IgD-negative memory B cell (primary cell): ENCODE measurements at regions not wholly inside any gene's neighbourhood (a gene's known extent, or its start where the extent isn't known, plus 50 kb on each side); places are given as distances from the start of the nearest gene placed in this dataset.
A peak's percentile ranks its signal among the peaks of the same experiment; 100 is the strongest.
"Not testable (repeated sequence)": the region's sequence is repeated elsewhere in the genome, so short reads cannot be mapped to it uniquely, and the experiment has no call there.

Source experiments
- H3K27ac Mint-ChIP-seq, 3 donors: one replicate each; pipeline ENCODE4 v1.8.0; 2020 to 2022; ENCODE audit warnings: mild to moderate bottlenecking in 3 of 3, mixed read lengths in 3 of 3, moderate library complexity in 1 of 3
- H3K27me3 Mint-ChIP-seq: one replicate; pipeline ENCODE4 v1.8.0; 2021; ENCODE audit warnings: mixed read lengths
- H3K36me3 Mint-ChIP-seq: one replicate; pipeline ENCODE4 v1.8.0; 2020; ENCODE audit warnings: mild to moderate bottlenecking, mixed read lengths
- H3K4me1 Mint-ChIP-seq, 3 donors: one replicate each; pipeline ENCODE4 v1.8.0; 2020 to 2022; ENCODE audit warnings: mixed read lengths in 3 of 3, mild to moderate bottlenecking in 1 of 3
- H3K4me3 Mint-ChIP-seq, 4 donors: one replicate each; pipeline ENCODE4 v1.8.0; 2020 to 2022; ENCODE audit warnings: mild to moderate bottlenecking in 4 of 4, mixed read lengths in 4 of 4, moderate library complexity in 3 of 4
- H3K9me3 Mint-ChIP-seq, 3 donors: one replicate each; pipeline ENCODE4 v1.8.0; 2020 to 2021; ENCODE audit warnings: mixed read lengths in 3 of 3, mild to moderate bottlenecking in 1 of 3

- Mint-ChIP-seq H3K4me3 (no peak overlapping the region), H3K4me1 (no peaks in the 10 kb centered on the region), H3K27me3 (no peaks in the 10 kb centered on the region), H3K27ac (no peak overlapping the region), H3K9me3 (peaks cover 0 to 4% (median 1%) of the 10 kb centered on the region in 3 donors), H3K36me3 (no peaks in the 10 kb centered on the region)
These were observed 390.0 kb downstream of the DTWD2 start for GRCh38 chr5:118598311-118598710.

- no peak overlapping the region for H3K27ac Mint-ChIP-seq
- H3K27me3 Mint-ChIP-seq = no peaks in the 10 kb centered on the region
- no peak overlapping the region for H3K4me3 Mint-ChIP-seq
- peaks cover 0 to 4% (median 0%) of the 10 kb centered on the region in 3 donors for H3K9me3 Mint-ChIP-seq
- H3K4me1 Mint-ChIP-seq = no peaks in the 10 kb centered on the region
- H3K36me3 Mint-ChIP-seq = no peaks in the 10 kb centered on the region
These were observed 390.8 kb downstream of the DTWD2 start for GRCh38 chr5:118597543-118597942.

GRCh38 chr5:118596255-118596654 lies 392.1 kb downstream of the DTWD2 start:
- H3K4me1 Mint-ChIP-seq = no peaks in the 10 kb centered on the region
- H3K27me3 Mint-ChIP-seq = no peaks in the 10 kb centered on the region
- no peak overlapping the region for H3K4me3 Mint-ChIP-seq
- no peaks in the 10 kb centered on the region for H3K9me3 Mint-ChIP-seq
- H3K36me3 Mint-ChIP-seq = no peaks in the 10 kb centered on the region
- no peak overlapping the region for H3K27ac Mint-ChIP-seq

GRCh38 chr5:118593003-118593328 lies 395.4 kb downstream of the DTWD2 start:
- H3K27me3 Mint-ChIP-seq = no peaks in the 10 kb centered on the region
- no peaks in the 10 kb centered on the region for H3K36me3 Mint-ChIP-seq

GRCh38 chr5:118592229-118593002 lies 395.9 kb downstream of the DTWD2 start:
- no peaks in the 10 kb centered on the region for H3K27me3 Mint-ChIP-seq

More at GRCh38 chr5:118593003-118593328, 395.4 kb downstream of the DTWD2 start:
- no peaks in the 10 kb centered on the region for H3K4me1 Mint-ChIP-seq
- no peak overlapping the region for H3K27ac Mint-ChIP-seq
- no peak overlapping the region for H3K4me3 Mint-ChIP-seq
- H3K9me3 Mint-ChIP-seq = no peaks in the 10 kb centered on the region

GRCh38 chr5:118590806-118591205 lies 397.5 kb downstream of the DTWD2 start:
- H3K4me1 Mint-ChIP-seq = no peaks in the 10 kb centered on the region

More at GRCh38 chr5:118592229-118593002, 395.9 kb downstream of the DTWD2 start:
- H3K4me3 Mint-ChIP-seq = no peak overlapping the region
- no peaks in the 10 kb centered on the region for H3K9me3 Mint-ChIP-seq
- no peaks in the 10 kb centered on the region for H3K36me3 Mint-ChIP-seq
- H3K27ac Mint-ChIP-seq = no peak overlapping the region
- no peaks in the 10 kb centered on the region for H3K4me1 Mint-ChIP-seq

GRCh38 chr5:118580949-118581348 lies 407.4 kb downstream of the DTWD2 start:
- Mint-ChIP-seq H3K4me1 (peaks cover 0 to 2% (median 0%) of the 10 kb centered on the region in 3 donors), H3K27ac (no peak overlapping the region), H3K27me3 (peaks cover 3% of the 10 kb centered on the region), H3K36me3 (no peaks in the 10 kb centered on the region), H3K9me3 (no peaks in the 10 kb centered on the region), H3K4me3 (no peak overlapping the region)

More at GRCh38 chr5:118590806-118591205, 397.5 kb downstream of the DTWD2 start:
- no peak overlapping the region for H3K27ac Mint-ChIP-seq
- no peaks in the 10 kb centered on the region for H3K27me3 Mint-ChIP-seq
- no peaks in the 10 kb centered on the region for H3K9me3 Mint-ChIP-seq
- no peak overlapping the region for H3K4me3 Mint-ChIP-seq
- no peaks in the 10 kb centered on the region for H3K36me3 Mint-ChIP-seq

GRCh38 chr5:118578093-118578492 lies 410.3 kb downstream of the DTWD2 start:
- Mint-ChIP-seq H3K4me3 (no peak overlapping the region), H3K27ac (peak overlapping the region in 1 of 3 donors; percentile 51), H3K4me1 (peaks cover 0 to 2% (median 0%) of the 10 kb centered on the region in 3 donors), H3K9me3 (peaks cover 0 to 4% (median 2%) of the 10 kb centered on the region in 3 donors), H3K36me3 (no peaks in the 10 kb centered on the region), H3K27me3 (peaks cover 3% of the 10 kb centered on the region)

- H3K4me3 Mint-ChIP-seq = no peak overlapping the region
- no peaks in the 10 kb centered on the region for H3K36me3 Mint-ChIP-seq
- peaks cover 0 to 2% (median 0%) of the 10 kb centered on the region in 3 donors for H3K4me1 Mint-ChIP-seq
- H3K27me3 Mint-ChIP-seq = peaks cover 3% of the 10 kb centered on the region
- H3K27ac Mint-ChIP-seq = peak overlapping the region in 1 of 3 donors; percentile 51
- peaks cover 0 to 4% (median 2%) of the 10 kb centered on the region in 3 donors for H3K9me3 Mint-ChIP-seq
These were observed 410.7 kb downstream of the DTWD2 start for GRCh38 chr5:118577621-118578020.

GRCh38 chr5:118570276-118570675 lies 418.1 kb downstream of the DTWD2 start:
- not testable (repeated sequence) for H3K4me3 Mint-ChIP-seq, H3K9me3 Mint-ChIP-seq, H3K36me3 Mint-ChIP-seq, H3K4me1 Mint-ChIP-seq, H3K27ac Mint-ChIP-seq, H3K27me3 Mint-ChIP-seq

GRCh38 chr5:118569596-118569995 lies 418.8 kb downstream of the DTWD2 start:
- not testable (repeated sequence) for H3K4me3 Mint-ChIP-seq, H3K9me3 Mint-ChIP-seq, H3K36me3 Mint-ChIP-seq, H3K27me3 Mint-ChIP-seq, H3K27ac Mint-ChIP-seq, H3K4me1 Mint-ChIP-seq

GRCh38 chr5:118565335-118565971 lies 422.9 kb downstream of the DTWD2 start:
- H3K4me1 Mint-ChIP-seq = no peaks in the 10 kb centered on the region
- H3K27me3 Mint-ChIP-seq = no peaks in the 10 kb centered on the region
- no peaks in the 10 kb centered on the region for H3K9me3 Mint-ChIP-seq
- H3K27ac Mint-ChIP-seq = no peak overlapping the region
- H3K36me3 Mint-ChIP-seq = no peaks in the 10 kb centered on the region
- no peak overlapping the region for H3K4me3 Mint-ChIP-seq

- Mint-ChIP-seq H3K27me3 (no peaks in the 10 kb centered on the region), H3K36me3 (no peaks in the 10 kb centered on the region), H3K4me1 (no peaks in the 10 kb centered on the region), H3K27ac (no peak overlapping the region), H3K9me3 (no peaks in the 10 kb centered on the region), H3K4me3 (no peak overlapping the region)
These were observed 426.4 kb downstream of the DTWD2 start for GRCh38 chr5:118561971-118562370.

- no peak overlapping the region for H3K27ac Mint-ChIP-seq
- H3K36me3 Mint-ChIP-seq = no peaks in the 10 kb centered on the region
- H3K4me1 Mint-ChIP-seq = no peaks in the 10 kb centered on the region
- no peak overlapping the region for H3K4me3 Mint-ChIP-seq
- H3K27me3 Mint-ChIP-seq = no peaks in the 10 kb centered on the region
- no peaks in the 10 kb centered on the region for H3K9me3 Mint-ChIP-seq
These were observed 427.1 kb downstream of the DTWD2 start for GRCh38 chr5:118561235-118561634.

GRCh38 chr5:118558871-118559270 lies 429.5 kb downstream of the DTWD2 start:
- Mint-ChIP-seq H3K4me3 (no peak overlapping the region), H3K27ac (no peak overlapping the region), H3K4me1 (no peaks in the 10 kb centered on the region), H3K9me3 (no peaks in the 10 kb centered on the region), H3K36me3 (no peaks in the 10 kb centered on the region), H3K27me3 (no peaks in the 10 kb centered on the region)

- Mint-ChIP-seq H3K27me3 (no peaks in the 10 kb centered on the region), H3K27ac (no peak overlapping the region), H3K4me3 (no peak overlapping the region), H3K36me3 (no peaks in the 10 kb centered on the region), H3K9me3 (no peaks in the 10 kb centered on the region), H3K4me1 (no peaks in the 10 kb centered on the region)
These were observed 431.1 kb downstream of the DTWD2 start for GRCh38 chr5:118557251-118557661.
